MM.1S (cell line): ENCODE measurements at regions not wholly inside any gene's neighbourhood (a gene's known extent, or its start where the extent isn't known, plus 50 kb on each side); places are given as distances from the start of the nearest gene placed in this dataset.

Experiments used
- DNase-seq: peaks from one replicate; pipeline ENCODE4 v3.0.0-alpha.2; 2015
- H2AFZ ChIP-seq: fragments of 300-600 bp; sonication (generic); 2 replicates; pipeline ENCODE4 v1.6.0; 2016; ENCODE audit warnings: antibody characterized with exemption, low read length
- H3F3A ChIP-seq: fragments of 300-600 bp; sonication (generic); 2 replicates; pipeline ENCODE4 v1.6.1; 2016; ENCODE audit warnings: mild to moderate bottlenecking, antibody characterized with exemption, low read length, moderate library complexity, mixed read lengths; ENCODE audit not compliant: insufficient read depth
- H3K27ac ChIP-seq: fragments of 300-600 bp; sonication (generic); 2 replicates; pipeline ENCODE4 v1.5.1; 2016; ENCODE audit warnings: mild to moderate bottlenecking, low read length
- H3K27me3 ChIP-seq: fragments of 300-600 bp; sonication (generic); replicated peaks from 2 replicates; pipeline ENCODE4 v1.6.0; 2016; ENCODE audit warnings: low read length; ENCODE audit not compliant: insufficient read depth
- H3K36me3 ChIP-seq: fragments of 300-600 bp; sonication (generic); replicated peaks from 2 replicates; pipeline ENCODE4 v1.6.1; 2016; ENCODE audit warnings: mild to moderate bottlenecking, low read length, mixed read lengths; ENCODE audit not compliant: insufficient read depth
- H3K4me1 ChIP-seq: fragments of 300-600 bp; sonication (generic); 2 replicates; pipeline ENCODE4 v1.6.1; 2016; ENCODE audit warnings: low read length, mixed read lengths
- H3K4me2 ChIP-seq: fragments of 300-600 bp; sonication (generic); 2 replicates; pipeline ENCODE4 v1.6.0; 2016; ENCODE audit warnings: low read depth, low read length
- H3K4me3 ChIP-seq: fragments of 300-600 bp; sonication (generic); 2 replicates; pipeline ENCODE4 v1.5.1; 2016; ENCODE audit warnings: low read length, mixed read lengths
- H3K79me2 ChIP-seq: fragments of 300-600 bp; sonication (generic); 2 replicates; pipeline ENCODE4 v1.6.1; 2016; ENCODE audit warnings: mixed run types, low read length, mixed read lengths
- H3K9ac ChIP-seq: fragments of 300-600 bp; sonication (generic); 2 replicates; pipeline ENCODE4 v1.6.1; 2016; ENCODE audit warnings: low read length, mixed read lengths
- H3K9me2 ChIP-seq: fragments of 300-600 bp; sonication (generic); replicated peaks from 2 replicates; pipeline ENCODE4 v1.6.1; 2016; ENCODE audit warnings: mild to moderate bottlenecking, low read length, mixed read lengths; ENCODE audit not compliant: insufficient read depth
- H3K9me3 ChIP-seq: fragments of 300-600 bp; sonication (generic); replicated peaks from 2 replicates; pipeline ENCODE4 v1.6.1; 2016; ENCODE audit warnings: mild to moderate bottlenecking, low read length, mixed read lengths; ENCODE audit not compliant: insufficient read depth
- H4K20me1 ChIP-seq: fragments of 300-600 bp; sonication (generic); 2 replicates; pipeline ENCODE4 v1.6.1; 2016; ENCODE audit warnings: mild to moderate bottlenecking, low read length, moderate library complexity, mixed read lengths; ENCODE audit not compliant: insufficient read depth
- EZH2 ChIP-seq: fragments of 300-600 bp; sonication (generic); optimal IDR thresholded peaks from 2 replicates; pipeline ENCODE3; 2017; ENCODE audit warnings: low read depth, mild to moderate bottlenecking, antibody characterized with exemption, low read length, mixed read lengths
- EZH2phosphoT487 ChIP-seq: fragments of 300-600 bp; sonication (generic); IDR thresholded peaks from 2 replicates; pipeline ENCODE4 v1.6.1; 2018; ENCODE audit warnings: antibody characterized with exemption, low read length
- TF ChIP-seq, protein P1 (sequence below): fragments of 300-600 bp; sonication (generic); IDR thresholded peaks from 2 replicates; pipeline ENCODE4 v1.5.1; 2016; ENCODE audit warnings: antibody characterized with exemption, low read length, mixed read lengths

DNA sequence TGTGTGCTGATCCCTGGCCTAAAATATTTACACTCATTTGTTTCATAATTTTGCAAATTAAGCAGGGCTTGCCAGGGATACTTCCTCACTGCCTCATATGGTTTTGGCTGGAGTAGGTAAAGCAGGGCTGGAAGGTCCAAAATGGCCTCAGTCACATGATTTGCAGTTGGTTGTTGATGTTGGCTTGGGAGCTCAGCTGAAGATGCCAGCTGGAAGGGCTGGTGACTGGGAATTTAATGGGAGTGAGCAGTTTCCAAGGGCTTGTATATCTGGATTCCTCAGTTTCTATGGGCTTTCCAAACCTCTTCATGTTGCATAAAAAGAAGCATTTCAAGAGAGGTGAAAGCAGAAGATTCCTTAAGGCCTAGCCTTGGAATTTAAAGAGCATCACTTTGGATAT is 729.3 kb downstream of the CDH18 start:
- Histone ChIP-seq H3K4me3 (no peak overlapping the region), H3K27ac (no peak overlapping the region), H3K27me3 (no peaks in the 10 kb centered on the region), H2AFZ (no peak overlapping the region), H3K36me3 (no peaks in the 10 kb centered on the region), H4K20me1 (no peaks in the 10 kb centered on the region), H3K4me1 (peaks cover 20% of the 10 kb centered on the region), H3K79me2 (no peaks in the 10 kb centered on the region), H3K9me2 (no peaks in the 10 kb centered on the region), H3K9me3 (no peaks in the 10 kb centered on the region), H3K4me2 (no peak overlapping the region), H3F3A (peaks cover 3% of the 10 kb centered on the region; the same call in 1 of the 2 replicates), H3K9ac (no peak overlapping the region)
- no peak for TF ChIP-seq EZH2
- TF ChIP-seq, protein P1, sequence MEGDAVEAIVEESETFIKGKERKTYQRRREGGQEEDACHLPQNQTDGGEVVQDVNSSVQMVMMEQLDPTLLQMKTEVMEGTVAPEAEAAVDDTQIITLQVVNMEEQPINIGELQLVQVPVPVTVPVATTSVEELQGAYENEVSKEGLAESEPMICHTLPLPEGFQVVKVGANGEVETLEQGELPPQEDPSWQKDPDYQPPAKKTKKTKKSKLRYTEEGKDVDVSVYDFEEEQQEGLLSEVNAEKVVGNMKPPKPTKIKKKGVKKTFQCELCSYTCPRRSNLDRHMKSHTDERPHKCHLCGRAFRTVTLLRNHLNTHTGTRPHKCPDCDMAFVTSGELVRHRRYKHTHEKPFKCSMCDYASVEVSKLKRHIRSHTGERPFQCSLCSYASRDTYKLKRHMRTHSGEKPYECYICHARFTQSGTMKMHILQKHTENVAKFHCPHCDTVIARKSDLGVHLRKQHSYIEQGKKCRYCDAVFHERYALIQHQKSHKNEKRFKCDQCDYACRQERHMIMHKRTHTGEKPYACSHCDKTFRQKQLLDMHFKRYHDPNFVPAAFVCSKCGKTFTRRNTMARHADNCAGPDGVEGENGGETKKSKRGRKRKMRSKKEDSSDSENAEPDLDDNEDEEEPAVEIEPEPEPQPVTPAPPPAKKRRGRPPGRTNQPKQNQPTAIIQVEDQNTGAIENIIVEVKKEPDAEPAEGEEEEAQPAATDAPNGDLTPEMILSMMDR: no peak
- no peak for TF ChIP-seq EZH2phosphoT487
- DNase-seq: no peak

DNA sequence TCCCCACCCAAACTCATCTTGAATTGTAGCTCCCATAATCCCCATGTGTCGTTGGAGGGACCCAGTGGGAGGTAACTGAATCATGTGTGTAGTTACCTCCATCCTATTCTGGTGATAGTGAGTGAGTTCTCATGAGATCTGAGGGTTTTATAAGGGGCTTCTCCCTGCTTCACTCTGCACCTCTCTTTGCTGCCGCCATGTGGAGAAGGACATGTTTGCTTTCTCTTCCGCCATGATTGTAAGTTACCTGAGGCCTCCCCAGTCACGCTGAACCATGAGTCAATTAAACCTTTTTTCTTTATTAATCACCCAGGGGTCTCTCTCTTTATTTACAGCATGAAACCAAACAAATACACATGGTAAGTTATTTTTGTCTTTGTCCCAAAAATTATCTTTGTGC is 726.1 kb downstream of the CDH18 start:
- Histone ChIP-seq H3F3A (no peaks in the 10 kb centered on the region), H3K27me3 (no peaks in the 10 kb centered on the region), H2AFZ (no peak overlapping the region), H3K4me3 (no peak overlapping the region), H3K4me2 (no peak overlapping the region), H3K36me3 (no peaks in the 10 kb centered on the region), H3K9me2 (no peaks in the 10 kb centered on the region), H4K20me1 (no peaks in the 10 kb centered on the region), H3K9ac (no peak overlapping the region), H3K9me3 (no peaks in the 10 kb centered on the region), H3K79me2 (no peaks in the 10 kb centered on the region), H3K27ac (no peak overlapping the region), H3K4me1 (peaks cover 11% of the 10 kb centered on the region)
- TF ChIP-seq EZH2: no peak
- TF ChIP-seq, protein P1: no peak
- TF ChIP-seq EZH2phosphoT487: no peak
- DNase-seq: no peak

DNA sequence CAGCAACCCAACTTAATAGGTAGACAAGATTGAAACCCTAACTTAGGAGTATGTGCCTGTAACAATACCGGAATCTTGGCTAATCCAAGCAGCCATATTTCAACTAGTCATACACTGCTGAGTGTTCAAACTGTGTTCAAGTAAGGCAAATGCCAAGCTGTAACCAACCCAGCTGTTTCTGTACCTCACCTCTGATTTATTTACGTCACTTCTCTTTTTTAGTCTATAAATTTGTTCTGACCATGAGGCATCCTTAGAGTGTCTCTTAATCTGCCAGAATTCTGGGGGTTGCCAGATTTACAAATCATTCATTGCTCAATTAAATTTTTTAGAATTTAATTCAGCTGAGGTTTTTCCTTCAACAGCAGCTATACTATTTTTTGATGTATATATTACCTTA is 723.2 kb downstream of the CDH18 start:
- H2AFZ ChIP-seq: no peak overlapping the region
- H3F3A ChIP-seq: no peaks in the 10 kb centered on the region
- no peaks in the 10 kb centered on the region for H3K27me3 ChIP-seq
- H3K79me2 ChIP-seq: no peaks in the 10 kb centered on the region
- H3K4me1 ChIP-seq: peaks cover 25% of the 10 kb centered on the region
- no peaks in the 10 kb centered on the region for H3K9me2 ChIP-seq
- H3K36me3 ChIP-seq: no peaks in the 10 kb centered on the region
- H3K4me2 ChIP-seq: no peak overlapping the region
- H3K9me3 ChIP-seq: no peaks in the 10 kb centered on the region
- H3K9ac ChIP-seq: no peak overlapping the region
- no peak overlapping the region for H3K4me3 ChIP-seq
- no peak for DNase-seq
- H3K27ac ChIP-seq: no peak overlapping the region
- TF ChIP-seq EZH2phosphoT487 (no peak), EZH2 (no peak)
- TF ChIP-seq, protein P1: no peak
- H4K20me1 ChIP-seq: no peaks in the 10 kb centered on the region
